Natural killer cell treated with Interleukin-12 subunit alpha and Interleukin-12 subunit beta and Interleukin-15 and Interleukin-18, amount 100 ng/mL, for 72 hours (primary cell): ENCODE measurements at regions not wholly inside any gene's neighbourhood (a gene's known extent, or its start where the extent isn't known, plus 50 kb on each side); places are given as distances from the start of the nearest gene placed in this dataset.
"Not testable (repeated sequence)": the region's sequence is repeated elsewhere in the genome, so short reads cannot be mapped to it uniquely, and the experiment has no call there.

Experiments
- ATAC-seq, 2 donors: fragments of 150-1000 bp; cut with Tn5 transposase in 1 of 2; sonication (Bioruptor Pico), chemical (Tn5 transposase) in 1 of 2; 2 replicates each; pipeline ENCODE4 v1.10.0; 2021
- DNase-seq: peaks from one replicate; pipeline ENCODE4 v3.0.0; 2022; ENCODE audit warnings: low spot score
- H3K27ac Mint-ChIP-seq, 2 donors: 1 replicate in 1 of 2; 2 replicates in 1 of 2; pipeline ENCODE4 v1.8.0; 2022; ENCODE audit warnings: mixed read lengths in 2 of 2, mild to moderate bottlenecking in 1 of 2, moderate library complexity in 1 of 2
- H3K27me3 Mint-ChIP-seq, 2 donors: 1 replicate in 1 of 2; 2 replicates in 1 of 2; pipeline ENCODE4 v1.8.0; 2022; ENCODE audit warnings: mixed read lengths in 2 of 2
- H3K36me3 Mint-ChIP-seq: one replicate; pipeline ENCODE4 v1.8.0; 2022; ENCODE audit warnings: mixed read lengths
- H3K4me1 Mint-ChIP-seq, 2 donors: 1 replicate in 1 of 2; 2 replicates in 1 of 2; pipeline ENCODE4 v1.8.0; 2022; ENCODE audit warnings: low read depth in 2 of 2, mixed read lengths in 2 of 2, mild to moderate bottlenecking in 1 of 2
- H3K4me3 Mint-ChIP-seq: one replicate; pipeline ENCODE4 v1.8.0; 2022; ENCODE audit warnings: mixed read lengths
- H3K9me3 Mint-ChIP-seq: 2 replicates; pipeline ENCODE4 v1.8.0; 2022; ENCODE audit warnings: mixed read lengths

GRCh38 chr2:49687918-49688317, 533.6 kb upstream of the FSHR start:
- Mint-ChIP-seq H3K4me3 (no peak overlapping the region), H3K27me3 (no peaks in the 10 kb centered on the region), H3K27ac (no peak overlapping the region), H3K9me3 (peaks cover 11% of the 10 kb centered on the region), H3K36me3 (no peaks in the 10 kb centered on the region), H3K4me1 (no peaks in the 10 kb centered on the region)
- no peak for DNase-seq
- no peak for ATAC-seq

DNA sequence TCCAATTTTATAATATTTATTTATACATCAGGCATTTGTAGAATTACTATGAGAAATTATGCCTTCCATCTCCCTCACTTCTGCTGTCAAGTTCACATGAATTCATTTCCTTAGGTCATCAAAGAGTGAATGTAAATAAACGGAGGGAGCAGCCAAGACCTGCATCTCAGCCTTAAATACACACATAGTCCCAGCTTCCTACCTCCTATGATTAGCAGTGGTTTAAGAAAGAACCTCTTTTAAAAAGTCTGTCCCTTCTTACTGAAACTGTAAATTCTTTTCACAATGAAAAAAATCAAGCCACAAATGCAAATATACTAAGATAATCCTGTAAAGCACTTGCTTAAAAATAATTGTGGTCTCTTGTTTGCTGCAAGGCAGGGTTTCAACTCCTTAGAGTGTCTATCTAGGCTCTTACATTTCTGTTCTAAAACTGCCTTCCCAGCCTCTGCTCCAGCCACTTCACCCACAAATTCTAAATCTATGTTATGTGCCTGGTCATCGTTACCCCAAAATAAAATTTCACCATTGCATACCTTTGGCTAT, 532.7 kb upstream of the FSHR start:
- H3K27ac Mint-ChIP-seq, result no peak overlapping the region
- ATAC-seq (no peak), DNase-seq (no peak)
- no peaks in the 10 kb centered on the region for H3K27me3 Mint-ChIP-seq
- no peaks in the 10 kb centered on the region for H3K4me1 Mint-ChIP-seq
- H3K9me3 Mint-ChIP-seq, result peaks cover 6% of the 10 kb centered on the region
- H3K36me3 Mint-ChIP-seq, result no peaks in the 10 kb centered on the region
- no peak overlapping the region for H3K4me3 Mint-ChIP-seq

DNA sequence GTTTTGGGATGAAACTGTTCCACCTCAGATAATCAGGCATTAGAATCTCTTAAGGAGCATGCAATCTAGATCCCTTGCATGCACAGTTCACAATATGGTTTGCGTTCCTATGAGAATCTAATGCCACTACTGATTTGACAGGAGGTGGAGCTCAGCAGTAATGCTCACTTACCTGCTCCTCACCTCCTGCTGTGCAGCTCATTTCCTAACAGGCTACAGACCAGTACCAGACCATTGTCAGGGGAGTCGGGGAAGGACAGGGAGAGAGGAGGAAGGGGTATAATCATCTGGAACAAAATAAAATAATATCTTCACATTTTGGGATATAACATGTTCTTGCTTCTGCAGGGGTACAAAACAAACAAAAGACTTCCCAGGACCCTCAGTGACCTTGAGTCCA, 532.0 kb upstream of the FSHR start:
- H3K36me3 Mint-ChIP-seq, result no peaks in the 10 kb centered on the region
- ATAC-seq (no peak), DNase-seq (no peak)
- H3K4me1 Mint-ChIP-seq, result no peaks in the 10 kb centered on the region
- peaks cover 6% of the 10 kb centered on the region for H3K9me3 Mint-ChIP-seq
- H3K27me3 Mint-ChIP-seq, result no peaks in the 10 kb centered on the region
- no peak overlapping the region for H3K4me3 Mint-ChIP-seq
- H3K27ac Mint-ChIP-seq, result no peak overlapping the region

DNA sequence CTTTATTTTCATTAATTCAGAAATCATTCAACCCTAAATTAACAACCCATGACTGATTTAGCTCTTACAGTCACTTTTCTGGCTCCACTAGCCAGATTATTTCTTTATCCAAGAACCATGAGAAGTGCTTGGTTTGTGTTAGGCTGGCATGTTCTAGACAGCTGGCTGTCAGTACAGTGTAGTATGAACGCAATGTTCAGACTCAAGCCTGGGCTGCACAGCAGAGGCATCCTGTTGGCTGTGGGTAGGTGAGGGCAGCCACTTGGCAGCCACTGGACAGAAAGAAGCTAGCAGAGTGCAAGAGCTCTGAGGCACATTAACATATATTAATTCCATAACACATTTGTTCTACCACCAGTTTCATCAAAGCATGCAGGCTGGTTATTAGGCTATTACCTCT, 522.9 kb upstream of the FSHR start:
- no peak for ATAC-seq
- Mint-ChIP-seq H3K9me3 (peaks cover 4% of the 10 kb centered on the region), H3K4me3 (no peak overlapping the region), H3K36me3 (peaks cover 4% of the 10 kb centered on the region), H3K27ac (no peak overlapping the region), H3K4me1 (no peaks in the 10 kb centered on the region), H3K27me3 (no peaks in the 10 kb centered on the region)
- no peak for DNase-seq

DNA sequence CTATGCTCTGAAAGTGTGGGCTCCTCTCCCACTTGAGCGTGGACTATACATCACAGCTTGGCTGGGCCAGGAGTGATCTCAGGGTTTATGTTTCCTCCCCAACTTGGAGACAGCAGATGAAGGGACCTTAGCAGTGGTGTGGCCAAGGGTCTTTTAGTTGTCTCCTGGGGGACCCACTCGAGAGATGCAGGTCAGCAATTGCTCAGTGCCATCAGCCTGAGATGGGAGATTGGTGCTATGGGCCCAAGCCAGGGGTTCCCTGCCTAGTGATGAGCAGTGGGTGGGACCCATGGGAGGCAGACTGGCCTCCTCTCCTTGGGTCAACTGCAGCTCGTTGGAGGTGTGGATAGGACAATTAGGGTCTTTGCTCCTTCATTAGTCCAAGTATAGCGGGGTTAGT, 510.5 kb upstream of the FSHR start:
- Mint-ChIP-seq H3K4me3 (no peak overlapping the region), H3K9me3 (peaks cover 7% of the 10 kb centered on the region), H3K36me3 (peaks cover 1% of the 10 kb centered on the region), H3K4me1 (no peaks in the 10 kb centered on the region), H3K27ac (no peak overlapping the region), H3K27me3 (no peaks in the 10 kb centered on the region)
- no peak for DNase-seq
- ATAC-seq, result no peak

DNA sequence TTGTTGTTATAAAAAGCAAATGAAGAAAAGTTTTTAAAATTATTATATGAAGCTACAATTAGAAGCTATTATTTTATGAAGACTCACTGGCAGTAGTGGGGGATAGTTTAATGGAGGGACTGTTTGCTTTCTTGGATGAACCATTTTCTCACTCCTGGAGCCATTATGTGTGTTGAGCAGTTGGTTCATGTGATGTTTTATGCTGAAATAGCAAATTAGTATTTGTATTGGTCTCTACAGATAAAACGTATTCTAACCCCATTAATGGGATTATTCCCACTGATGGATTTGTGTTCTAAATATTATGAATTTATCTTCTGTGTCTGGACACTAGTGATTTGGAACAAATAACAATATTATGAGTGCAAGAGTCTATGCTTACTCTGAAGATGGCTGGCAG, 507.5 kb upstream of the FSHR start:
- H3K4me3 Mint-ChIP-seq, result no peak overlapping the region
- H3K36me3 Mint-ChIP-seq, result peaks cover 4% of the 10 kb centered on the region

GRCh38 chr2:49656853-49657252, 502.5 kb upstream of the FSHR start:
- no peaks in the 10 kb centered on the region for H3K4me1 Mint-ChIP-seq
- H3K27ac Mint-ChIP-seq, result no peak overlapping the region
- no peak overlapping the region for H3K4me3 Mint-ChIP-seq
- peaks cover 11% of the 10 kb centered on the region for H3K9me3 Mint-ChIP-seq
- DNase-seq (no peak), ATAC-seq (no peak)
- no peaks in the 10 kb centered on the region for H3K27me3 Mint-ChIP-seq
- peaks cover 4% of the 10 kb centered on the region for H3K36me3 Mint-ChIP-seq

More for the DNA sequence above, 507.5 kb upstream of the FSHR start:
- H3K9me3 Mint-ChIP-seq, result peaks cover 15% of the 10 kb centered on the region
- ATAC-seq, result no peak
- H3K27ac Mint-ChIP-seq, result no peak overlapping the region
- DNase-seq, result no peak
- no peaks in the 10 kb centered on the region for H3K4me1 Mint-ChIP-seq
- no peaks in the 10 kb centered on the region for H3K27me3 Mint-ChIP-seq

DNA sequence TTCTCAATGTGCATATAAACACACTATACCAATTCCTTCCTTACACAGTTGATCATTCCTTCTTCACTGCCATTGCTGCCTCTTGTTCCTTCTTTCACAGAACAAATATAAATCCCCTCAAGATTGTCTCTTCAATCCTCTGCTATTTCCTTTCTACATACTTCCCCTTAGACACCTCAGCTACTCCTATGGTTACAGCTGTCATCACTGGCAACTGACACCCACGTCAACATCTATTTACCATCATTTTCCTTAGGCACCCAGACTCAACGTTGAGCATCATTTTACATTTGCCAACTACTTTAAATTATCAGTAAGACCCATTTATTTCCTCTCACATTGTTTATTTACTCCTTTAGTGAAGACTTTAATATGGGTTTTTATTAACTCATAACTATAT, 488.8 kb upstream of the FSHR start:
- H3K27ac Mint-ChIP-seq, result no peak overlapping the region
- H3K27me3 Mint-ChIP-seq, result no peaks in the 10 kb centered on the region
- no peaks in the 10 kb centered on the region for H3K4me1 Mint-ChIP-seq
- no peak overlapping the region for H3K4me3 Mint-ChIP-seq
- DNase-seq (no peak), ATAC-seq (no peak)
- H3K9me3 Mint-ChIP-seq, result peaks cover 10% of the 10 kb centered on the region
- no peaks in the 10 kb centered on the region for H3K36me3 Mint-ChIP-seq

DNA sequence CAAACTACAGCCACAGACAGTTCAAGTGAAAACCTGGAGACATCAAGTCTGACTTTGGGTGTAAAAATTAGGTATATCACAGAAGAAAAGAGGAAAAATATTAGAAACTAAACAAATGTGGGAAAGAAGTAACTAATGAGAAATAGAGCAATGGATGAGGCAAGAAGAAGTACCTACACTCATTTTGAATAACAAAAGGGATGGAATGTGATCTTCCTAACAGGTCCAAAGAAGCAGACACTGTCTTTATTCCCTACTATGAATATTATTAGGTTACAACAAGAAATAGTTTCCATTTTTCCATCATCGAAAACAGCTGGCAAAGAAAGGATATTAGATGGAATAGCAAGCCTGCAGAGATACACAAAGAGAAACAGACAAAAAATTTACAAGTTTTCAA, 486.3 kb upstream of the FSHR start:
- Mint-ChIP-seq H3K9me3 (peaks cover 16% of the 10 kb centered on the region), H3K4me1 (no peaks in the 10 kb centered on the region), H3K36me3 (no peaks in the 10 kb centered on the region), H3K27me3 (no peaks in the 10 kb centered on the region), H3K27ac (no peak overlapping the region), H3K4me3 (no peak overlapping the region)
- DNase-seq, result no peak
- no peak for ATAC-seq

GRCh38 chr2:49621016-49621415, 466.7 kb upstream of the FSHR start:
- Mint-ChIP-seq H3K4me1 (no peaks in the 10 kb centered on the region), H3K9me3 (peaks cover 3% of the 10 kb centered on the region), H3K27me3 (no peaks in the 10 kb centered on the region), H3K4me3 (no peak overlapping the region), H3K36me3 (no peaks in the 10 kb centered on the region), H3K27ac (no peak overlapping the region)
- DNase-seq (no peak), ATAC-seq (no peak)

- Mint-ChIP-seq H3K9me3 (peaks cover under 1% of the 10 kb centered on the region), H3K4me1 (no peaks in the 10 kb centered on the region), H3K27me3 (no peaks in the 10 kb centered on the region), H3K4me3 (no peak overlapping the region), H3K36me3 (no peaks in the 10 kb centered on the region), H3K27ac (no peak overlapping the region)
- no peak for ATAC-seq
- no peak for DNase-seq
Observed at GRCh38 chr2:49619804-49620203, 465.5 kb upstream of the FSHR start.

DNA sequence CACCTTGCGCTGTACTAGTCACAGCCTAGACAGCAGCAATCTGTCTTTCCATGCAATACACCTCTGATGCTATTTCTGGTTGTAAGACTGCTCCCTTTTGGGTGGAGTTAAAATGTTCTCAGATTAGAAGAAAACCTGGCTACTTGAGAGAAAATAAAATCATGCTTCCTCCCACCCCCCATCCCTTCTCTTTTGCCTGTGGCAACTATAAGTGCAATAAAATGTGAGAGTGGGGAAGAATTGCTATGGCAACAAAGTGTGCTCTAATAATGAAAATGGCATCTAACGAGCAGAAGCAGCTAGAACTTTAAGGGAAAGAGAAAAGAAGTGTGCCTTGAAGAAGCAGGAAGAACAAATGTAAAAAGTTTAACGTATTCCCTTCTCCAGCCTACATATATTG, 464.2 kb upstream of the FSHR start:
- ATAC-seq, result no peak

DNA sequence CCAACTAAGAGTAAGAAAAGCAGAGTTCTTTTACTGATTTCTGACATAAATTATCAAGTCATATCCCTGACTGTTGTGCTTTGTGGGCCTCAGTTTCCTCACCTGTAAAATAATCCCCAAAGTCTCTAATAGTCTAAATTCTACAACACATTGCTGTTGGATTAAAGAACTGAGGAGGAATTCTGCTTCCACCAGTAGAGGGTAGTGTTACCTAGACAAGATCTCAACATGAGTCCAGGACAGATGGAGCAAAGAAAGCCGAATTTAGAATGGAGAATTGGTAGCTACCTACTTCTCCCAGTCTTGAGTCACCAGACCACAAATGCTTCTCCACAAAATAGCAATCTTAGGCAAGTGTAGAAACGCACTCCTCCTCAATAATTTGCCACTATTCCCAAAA, 462.5 kb upstream of the FSHR start:
- no peaks in the 10 kb centered on the region for H3K27me3 Mint-ChIP-seq
- no peak for ATAC-seq
- H3K4me1 Mint-ChIP-seq, result no peaks in the 10 kb centered on the region
- H3K9me3 Mint-ChIP-seq, result peaks cover 12% of the 10 kb centered on the region
- no peak overlapping the region for H3K27ac Mint-ChIP-seq
- H3K4me3 Mint-ChIP-seq, result no peak overlapping the region
- DNase-seq, result no peak
- H3K36me3 Mint-ChIP-seq, result no peaks in the 10 kb centered on the region

More for the DNA sequence above, 464.2 kb upstream of the FSHR start:
- DNase-seq, result no peak
- H3K4me1 Mint-ChIP-seq, result no peaks in the 10 kb centered on the region
- no peaks in the 10 kb centered on the region for H3K27me3 Mint-ChIP-seq
- no peak overlapping the region for H3K4me3 Mint-ChIP-seq
- no peak overlapping the region for H3K27ac Mint-ChIP-seq
- peaks cover 7% of the 10 kb centered on the region for H3K9me3 Mint-ChIP-seq
- H3K36me3 Mint-ChIP-seq, result no peaks in the 10 kb centered on the region

GRCh38 chr2:49611796-49612195, 457.5 kb upstream of the FSHR start:
- H3K9me3 Mint-ChIP-seq, result peaks cover 12% of the 10 kb centered on the region
- DNase-seq, H3K36me3 Mint-ChIP-seq, H3K27me3 Mint-ChIP-seq, ATAC-seq, H3K4me1 Mint-ChIP-seq, H3K27ac Mint-ChIP-seq, H3K4me3 Mint-ChIP-seq: not testable (repeated sequence)

DNA sequence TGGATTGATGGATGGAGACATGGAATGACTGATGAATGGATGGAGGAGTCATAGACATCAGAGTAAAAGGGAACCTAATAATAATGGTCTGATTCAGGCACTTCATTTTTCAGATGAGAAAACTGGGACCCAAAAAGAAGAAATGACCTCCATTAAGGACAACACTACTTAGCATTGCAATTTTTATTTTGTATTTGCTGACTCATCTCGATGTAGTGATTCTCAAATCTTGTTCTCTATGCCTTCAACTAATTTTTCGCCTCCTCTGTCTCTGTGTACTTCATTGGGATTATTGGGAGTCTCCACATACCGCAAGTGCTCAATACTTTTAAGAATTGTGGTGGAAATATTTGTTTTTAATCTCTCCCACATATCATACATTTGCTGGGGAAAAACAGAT, 446.2 kb upstream of the FSHR start:
- Mint-ChIP-seq H3K4me3 (no peak overlapping the region), H3K27ac (no peak overlapping the region), H3K9me3 (peaks cover 14% of the 10 kb centered on the region), H3K27me3 (no peaks in the 10 kb centered on the region), H3K4me1 (no peaks in the 10 kb centered on the region), H3K36me3 (peaks cover 5% of the 10 kb centered on the region)
- no peak for ATAC-seq
- DNase-seq, result no peak
